PC-3 (cell line): ENCODE measurements at regions not wholly inside any gene's neighbourhood (a gene's known extent, or its start where the extent isn't known, plus 50 kb on each side); places are given as distances from the start of the nearest gene placed in this dataset.

Source experiments
- CTCF ChIP-seq: fragments of 300-600 bp; sonication (generic); conservative IDR thresholded peaks from 2 replicates; pipeline ENCODE4 v1.5.1; 2017; ENCODE audit warnings: antibody characterized with exemption, low read depth, mild to moderate bottlenecking, low read length
- EZH2 ChIP-seq: fragments of 300-600 bp; sonication (generic); IDR thresholded peaks from one replicate; pipeline ENCODE4 v1.6.1; 2017; ENCODE audit warnings: antibody characterized with exemption, mild to moderate bottlenecking, low read length; ENCODE audit not compliant: unreplicated experiment

- TF ChIP-seq CTCF = no peak
- no peak for TF ChIP-seq EZH2
Observed at GRCh38 chr7:80318081-80318480, 183.4 kb downstream of the GNAI1 start.
